Esophagus (tissue), 2 donors: ENCODE measurements at regions not wholly inside any gene's neighbourhood (a gene's known extent, or its start where the extent isn't known, plus 50 kb on each side); places are given as distances from the start of the nearest gene placed in this dataset.

ENCODE experiments used
- H3K27ac ChIP-seq, 2 donors: one replicate each; pipeline ENCODE4 v1.5.1; 2013; ENCODE audit warnings: low read depth in 2 of 2, mild to moderate bottlenecking in 2 of 2, inconsistent platforms in 1 of 2, low read length in 1 of 2, moderate library complexity in 1 of 2
- H3K27me3 ChIP-seq, 2 donors: one replicate each; pipeline ENCODE4 v1.6.1; 2013; ENCODE audit warnings: low read length in 2 of 2, control low read depth in 1 of 2, mild to moderate bottlenecking in 1 of 2; ENCODE audit not compliant: insufficient read depth in 2 of 2, control insufficient read depth in 1 of 2
- H3K36me3 ChIP-seq, 2 donors: one replicate each; pipeline ENCODE4 v1.6.1; 2013; ENCODE audit warnings: low read length in 1 of 2; ENCODE audit not compliant: control insufficient read depth in 2 of 2, insufficient read depth in 2 of 2
- H3K4me1 ChIP-seq, 2 donors: one replicate each; pipeline ENCODE4 v1.6.1; 2013; ENCODE audit warnings: low read length in 1 of 2; ENCODE audit not compliant: control insufficient read depth in 2 of 2, insufficient read depth in 2 of 2
- H3K4me3 ChIP-seq, 2 donors: one replicate each; pipeline ENCODE4 v1.5.1; 2013; ENCODE audit warnings: low read length in 2 of 2, mild to moderate bottlenecking in 2 of 2, low read depth in 1 of 2, moderate library complexity in 1 of 2
- H3K9me3 ChIP-seq, 2 donors: one replicate each; pipeline ENCODE4 v1.6.1; 2013; ENCODE audit warnings: mild to moderate bottlenecking in 2 of 2, low read depth in 1 of 2, low read length in 1 of 2, moderate library complexity in 1 of 2; ENCODE audit not compliant: control insufficient read depth in 2 of 2, insufficient read depth in 1 of 2
- WGBS, 2 donors: extraction: QIAGEN DNeasy Blood & Tissue Kit; methylation state at CpG; one replicate each; pipeline ENCODE4 v1.1.7; 2013; 5-methylcytosine and 5-hydroxymethylcytosine counted together
- donor health status: healthy with polysubstance abuse.
- donor health status: Bipolar disorder and iron deficiency.

DNA sequence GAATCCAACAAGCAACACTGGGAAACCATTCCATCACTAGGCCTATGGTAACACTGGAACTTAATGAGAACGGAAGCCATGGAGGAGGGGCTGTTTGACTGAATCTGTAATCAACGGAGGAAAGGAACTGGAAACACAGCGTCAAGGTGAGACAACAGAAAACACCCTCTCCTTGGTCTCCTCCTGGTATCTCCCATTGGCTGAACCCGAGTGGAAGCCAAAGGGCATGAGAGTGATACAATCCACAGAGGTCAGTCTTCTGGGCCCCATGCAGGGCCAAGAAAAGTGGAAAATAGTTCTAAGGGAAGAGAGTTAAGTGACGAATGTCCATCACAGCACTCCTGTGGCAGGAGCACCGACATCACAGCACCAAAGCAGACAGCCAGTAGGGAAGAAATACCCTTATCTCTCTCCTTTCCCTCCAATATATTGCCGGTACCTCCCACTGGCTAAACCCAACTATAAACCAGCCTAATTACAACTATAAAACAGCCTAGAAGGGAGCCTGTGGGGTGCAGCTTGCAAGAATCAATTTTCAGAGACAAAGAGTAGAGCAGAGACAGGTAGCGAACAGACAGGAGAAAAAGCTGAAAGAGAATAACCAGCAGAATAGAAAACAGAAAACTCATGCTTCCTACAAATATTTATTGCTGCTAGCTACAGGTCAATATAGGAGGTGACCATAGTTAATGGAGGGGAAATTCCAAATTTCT, 107.4 kb upstream of the IFNE start:
- Histone ChIP-seq H3K27me3 (no peaks in the 10 kb centered on the region), H3K9me3 (no peaks in the 10 kb centered on the region), H3K27ac (no peak overlapping the region), H3K4me3 (no peak overlapping the region), H3K36me3 (no peaks in the 10 kb centered on the region), H3K4me1 (no peaks in the 10 kb centered on the region)
- 86 to 90% methylated on average over 8 of the region's 8 CpGs for WGBS, 2 donors

DNA sequence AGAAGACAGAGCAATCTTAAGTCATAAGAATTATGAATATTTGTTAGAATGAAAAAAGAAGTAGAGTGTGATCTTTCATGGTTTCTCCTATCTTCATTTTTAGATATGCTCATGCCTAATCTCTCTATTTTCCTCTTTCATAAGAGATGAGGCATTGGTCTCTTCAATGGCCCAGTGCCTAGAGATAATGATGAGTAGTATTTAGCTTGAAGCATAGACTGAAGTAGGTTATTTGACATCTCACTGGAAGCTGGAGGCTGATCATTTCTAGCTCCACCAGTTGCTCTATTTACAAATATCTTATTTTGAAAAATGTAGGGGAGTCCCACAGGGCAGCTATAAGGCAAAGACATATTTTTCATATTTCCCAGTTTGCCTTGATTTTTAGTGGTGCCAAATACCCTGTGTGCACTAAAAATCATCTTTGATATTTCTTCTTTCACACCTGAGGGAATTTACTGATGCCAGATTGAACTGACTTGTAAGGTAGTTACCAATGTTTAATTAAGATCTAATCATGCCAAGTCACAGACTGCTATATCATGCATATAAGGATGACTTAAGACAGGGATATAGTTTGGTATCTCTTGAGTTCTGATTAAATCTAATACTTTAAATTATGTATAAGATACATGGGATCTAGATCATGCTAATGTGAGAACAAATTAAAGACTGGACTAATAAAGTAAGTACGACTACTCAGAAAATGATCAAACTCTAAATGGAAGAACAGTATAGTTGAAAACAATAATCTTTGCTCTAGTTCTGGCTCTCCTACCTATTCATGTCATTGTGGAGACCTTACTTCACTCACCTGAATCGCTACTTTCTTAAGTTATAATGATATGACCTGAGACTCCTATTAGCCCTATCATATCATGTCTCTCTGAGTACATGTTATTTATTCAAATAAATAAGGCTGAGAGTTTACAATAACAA, 108.2 kb upstream of the IFNE start:
- Histone ChIP-seq H3K4me3 (no peak overlapping the region), H3K4me1 (no peaks in the 10 kb centered on the region), H3K27ac (no peak overlapping the region), H3K27me3 (no peaks in the 10 kb centered on the region), H3K9me3 (no peaks in the 10 kb centered on the region), H3K36me3 (no peaks in the 10 kb centered on the region)
- WGBS, 2 donors = 82 to 85% methylated on average over 2 of the region's 2 CpGs

DNA sequence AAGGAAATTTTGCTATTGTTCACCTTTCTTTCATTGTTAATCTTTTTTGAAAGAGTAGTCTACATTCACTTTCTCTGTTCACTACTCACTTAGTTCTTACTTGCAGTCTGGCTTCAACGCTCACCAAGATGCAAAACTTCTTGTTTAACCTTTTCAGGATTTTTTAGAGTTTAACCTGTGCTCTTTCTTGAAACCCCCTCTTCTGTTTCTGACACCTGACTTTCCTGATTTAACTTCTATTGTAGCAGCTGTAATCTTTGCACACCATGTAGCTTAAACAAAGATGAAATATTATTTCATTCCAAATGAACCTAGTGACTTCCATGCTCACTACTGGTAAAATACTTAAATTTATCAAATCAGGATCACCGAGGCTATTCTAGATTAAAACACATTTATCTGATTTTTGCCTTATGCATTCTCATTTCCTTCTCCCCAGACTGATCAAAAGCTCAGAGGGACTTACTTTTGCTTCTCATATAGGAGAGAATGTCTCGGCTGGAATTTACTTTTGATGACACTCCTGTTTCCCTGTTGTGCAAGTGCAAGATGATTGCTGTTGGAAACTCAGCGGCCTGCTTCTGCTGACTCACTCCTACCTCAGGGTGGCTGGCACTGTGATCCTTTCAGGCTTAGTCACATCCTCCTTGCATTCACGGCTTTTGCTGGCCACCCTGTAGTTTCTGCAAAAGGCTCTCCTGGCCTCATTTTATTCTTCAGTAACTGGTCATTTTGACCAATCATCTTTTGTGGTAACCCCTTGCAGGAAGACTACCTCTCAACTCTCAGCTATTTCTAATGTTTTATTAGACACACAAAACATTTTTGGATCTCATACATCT, 109.3 kb upstream of the IFNE start:
- 36 to 41% methylated on average over 5 of the region's 5 CpGs for WGBS, 2 donors
- H3K4me1 ChIP-seq = no peaks in the 10 kb centered on the region

DNA sequence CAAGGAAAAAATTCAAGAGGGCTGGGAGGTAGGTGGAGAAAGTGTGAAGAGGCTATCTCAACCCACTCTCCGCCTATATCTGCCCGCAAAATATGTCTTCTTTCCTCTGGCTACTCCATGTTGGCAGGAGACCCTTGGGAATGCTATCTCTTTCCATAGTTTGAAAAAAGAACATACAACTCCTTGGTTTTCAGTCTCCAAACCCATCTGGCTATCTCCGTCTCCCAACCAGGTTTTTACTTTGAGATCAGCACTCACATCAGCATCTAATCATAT, 109.9 kb upstream of the IFNE start:
- H3K4me3 ChIP-seq = no peak overlapping the region
- no peaks in the 10 kb centered on the region for H3K4me1 ChIP-seq
- H3K9me3 ChIP-seq = no peaks in the 10 kb centered on the region
- no peaks in the 10 kb centered on the region for H3K36me3 ChIP-seq
- no peak overlapping the region for H3K27ac ChIP-seq
- no peaks in the 10 kb centered on the region for H3K27me3 ChIP-seq
- 71 to 80% methylated on average over 3 of the region's 3 CpGs for WGBS, 2 donors

More for the DNA sequence above, 109.3 kb upstream of the IFNE start:
- H3K9me3 ChIP-seq = no peaks in the 10 kb centered on the region
- H3K4me3 ChIP-seq = no peak overlapping the region
- H3K36me3 ChIP-seq = no peaks in the 10 kb centered on the region
- H3K27me3 ChIP-seq = no peaks in the 10 kb centered on the region
- no peak overlapping the region for H3K27ac ChIP-seq

DNA sequence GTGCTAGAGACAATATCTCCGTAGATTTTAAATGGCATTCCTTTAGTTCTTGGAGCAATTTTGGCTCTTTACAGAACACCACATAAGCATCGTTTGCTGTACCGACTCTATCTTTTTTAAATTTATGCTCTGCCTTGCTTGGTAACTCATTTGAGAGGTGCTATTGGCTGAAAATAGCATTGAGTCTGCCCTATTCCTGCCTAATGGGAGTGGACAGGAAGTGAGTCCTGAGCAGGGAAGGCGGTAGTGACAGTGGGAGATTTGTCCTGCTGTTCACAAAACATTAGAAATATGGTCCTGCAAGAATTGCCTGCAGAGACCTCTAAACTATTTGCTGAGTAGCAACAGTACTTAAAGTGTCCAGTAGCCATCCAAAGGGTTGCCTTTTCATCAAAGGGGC, 115.2 kb upstream of the IFNE start:
- Histone ChIP-seq H3K4me3 (no peak overlapping the region), H3K4me1 (no peaks in the 10 kb centered on the region), H3K27ac (no peak overlapping the region), H3K36me3 (no peaks in the 10 kb centered on the region), H3K9me3 (no peaks in the 10 kb centered on the region), H3K27me3 (no peaks in the 10 kb centered on the region)
- WGBS, 2 donors = 78 to 87% methylated on average over 4 of the region's 4 CpGs

DNA sequence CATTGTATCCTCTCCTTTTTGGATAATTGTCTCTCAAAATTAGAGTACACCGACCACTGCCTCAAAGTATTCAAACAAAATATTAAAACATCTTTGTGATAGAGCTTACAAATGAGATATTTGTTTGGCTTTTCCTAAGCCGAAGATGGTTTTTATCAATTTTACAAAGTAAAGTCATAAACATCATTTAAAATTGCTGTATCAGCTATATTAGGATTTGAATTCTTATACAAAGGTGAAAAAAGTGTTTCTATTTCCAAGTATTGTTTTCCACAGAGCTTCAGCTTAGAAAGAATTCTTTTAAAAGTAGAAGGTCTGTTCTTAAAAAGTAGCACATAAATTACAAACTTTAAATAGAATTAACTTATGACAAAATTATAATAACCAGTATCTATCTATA, 116.6 kb upstream of the IFNE start:
- no peaks in the 10 kb centered on the region for H3K4me1 ChIP-seq
- no peaks in the 10 kb centered on the region for H3K9me3 ChIP-seq
- WGBS, 2 donors = 87 to 91% methylated on average over 2 of the region's 2 CpGs
- no peak overlapping the region for H3K27ac ChIP-seq
- no peaks in the 10 kb centered on the region for H3K36me3 ChIP-seq
- H3K4me3 ChIP-seq = no peak overlapping the region
- H3K27me3 ChIP-seq = no peaks in the 10 kb centered on the region

DNA sequence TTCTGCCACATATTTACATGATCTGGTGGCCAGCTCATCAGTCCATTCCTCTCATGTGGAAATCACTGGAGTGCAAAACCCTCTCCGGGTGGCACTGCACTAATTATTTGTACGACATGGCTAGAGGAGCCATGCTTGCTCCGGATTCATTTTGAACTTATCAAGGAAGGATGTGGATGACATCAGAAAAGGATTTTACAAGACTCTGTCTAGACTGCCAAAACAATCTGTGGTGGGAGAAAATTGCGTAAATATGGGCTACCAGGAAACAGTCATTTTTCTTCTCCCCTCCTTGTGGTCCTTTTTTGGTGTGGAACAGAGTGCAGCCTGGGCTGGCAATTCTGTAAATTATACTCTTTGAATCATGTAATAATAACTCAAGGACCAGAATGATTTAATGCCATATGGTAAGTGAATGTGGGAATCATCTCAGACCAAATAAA, 123.4 kb upstream of the IFNE start:
- 67 to 72% methylated on average over 4 of the region's 4 CpGs for WGBS, 2 donors
- Histone ChIP-seq H3K36me3 (no peaks in the 10 kb centered on the region), H3K27me3 (no peaks in the 10 kb centered on the region), H3K4me3 (no peak overlapping the region), H3K27ac (no peak overlapping the region), H3K9me3 (no peaks in the 10 kb centered on the region), H3K4me1 (no peaks in the 10 kb centered on the region)

DNA sequence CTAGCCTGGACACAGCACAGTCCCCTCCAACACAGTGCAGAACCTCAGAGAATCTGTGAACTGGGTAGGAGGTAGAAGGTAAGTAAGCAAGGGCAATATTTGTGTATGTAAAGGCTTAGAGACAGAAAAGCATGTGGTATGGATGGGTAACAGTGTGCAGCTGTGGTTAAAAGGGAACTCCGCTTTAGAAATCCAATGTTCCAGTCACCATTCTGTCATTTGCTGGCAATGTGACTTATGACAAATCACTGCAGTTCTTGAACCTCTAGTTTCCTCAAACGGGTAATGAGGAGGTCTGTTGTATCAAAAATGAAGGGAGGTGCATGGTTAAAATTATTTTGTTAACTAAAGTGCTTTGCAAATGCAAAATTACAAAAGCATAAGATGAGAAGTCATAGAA, 125.5 kb upstream of the IFNE start:
- H3K9me3 ChIP-seq = no peaks in the 10 kb centered on the region
- WGBS, 2 donors = 66 to 75% methylated on average over 2 of the region's 2 CpGs
- H3K4me3 ChIP-seq = no peak overlapping the region
- no peak overlapping the region for H3K27ac ChIP-seq
- H3K36me3 ChIP-seq = no peaks in the 10 kb centered on the region
- no peaks in the 10 kb centered on the region for H3K4me1 ChIP-seq
- no peaks in the 10 kb centered on the region for H3K27me3 ChIP-seq

DNA sequence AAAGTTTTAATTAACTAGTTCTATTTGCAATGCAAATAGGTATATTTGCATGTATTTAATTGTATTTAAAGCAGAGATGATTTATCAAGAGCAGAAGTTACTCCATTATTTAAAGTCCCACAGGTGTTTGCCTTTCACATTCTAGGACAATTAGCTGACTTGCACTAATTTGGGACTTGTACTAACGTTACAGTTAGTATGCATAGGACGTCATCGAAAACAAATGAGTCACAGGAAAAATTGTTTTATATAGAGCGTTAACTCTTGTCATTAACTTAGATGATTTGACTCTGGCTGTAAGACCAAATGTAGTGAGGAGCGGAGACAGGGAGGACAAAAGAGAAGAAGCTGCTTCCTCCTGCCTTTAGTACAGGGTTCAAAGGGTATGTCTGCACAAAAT, 126.1 kb upstream of the IFNE start:
- Histone ChIP-seq H3K4me3 (no peak overlapping the region), H3K9me3 (no peaks in the 10 kb centered on the region), H3K27me3 (no peaks in the 10 kb centered on the region), H3K27ac (no peak overlapping the region), H3K4me1 (no peaks in the 10 kb centered on the region), H3K36me3 (no peaks in the 10 kb centered on the region)
- 69 to 74% methylated on average over 5 of the region's 5 CpGs for WGBS, 2 donors
